ENCODE measurements at regions not wholly inside any gene's neighbourhood (a gene's known extent, or its start where the extent isn't known, plus 50 kb on each side); places are given as distances from the start of the nearest gene placed in this dataset.
"Not testable (repeated sequence)": the region's sequence is repeated elsewhere in the genome, so short reads cannot be mapped to it uniquely, and the experiment has no call there.

DNA sequence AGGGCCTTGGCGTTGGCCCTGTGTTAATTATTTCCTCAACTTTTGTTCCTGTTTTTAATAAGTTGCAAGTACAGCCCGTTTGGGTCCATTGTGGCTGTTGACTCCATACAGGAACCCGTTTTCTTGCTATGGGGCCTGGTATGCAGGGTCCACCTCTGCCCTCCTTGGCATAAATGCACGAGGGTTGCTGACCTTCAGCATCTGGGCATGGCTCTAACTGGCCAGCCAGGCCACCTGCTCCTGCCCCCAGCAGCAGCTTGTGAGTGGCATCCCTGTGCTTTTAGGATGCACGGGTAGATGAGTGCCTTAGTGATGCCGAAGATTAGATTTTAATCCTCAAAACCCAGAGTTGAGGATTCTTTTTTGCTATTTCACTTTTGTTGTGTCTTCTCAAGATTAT is 123.2 kb downstream of the GLRX3 start:
- no peak overlapping the region for H3K4me3 ChIP-seq (ENCODE audit: low read depth, low read length)
- DNase-seq (ENCODE audit: low read depth), result no peak

DNA sequence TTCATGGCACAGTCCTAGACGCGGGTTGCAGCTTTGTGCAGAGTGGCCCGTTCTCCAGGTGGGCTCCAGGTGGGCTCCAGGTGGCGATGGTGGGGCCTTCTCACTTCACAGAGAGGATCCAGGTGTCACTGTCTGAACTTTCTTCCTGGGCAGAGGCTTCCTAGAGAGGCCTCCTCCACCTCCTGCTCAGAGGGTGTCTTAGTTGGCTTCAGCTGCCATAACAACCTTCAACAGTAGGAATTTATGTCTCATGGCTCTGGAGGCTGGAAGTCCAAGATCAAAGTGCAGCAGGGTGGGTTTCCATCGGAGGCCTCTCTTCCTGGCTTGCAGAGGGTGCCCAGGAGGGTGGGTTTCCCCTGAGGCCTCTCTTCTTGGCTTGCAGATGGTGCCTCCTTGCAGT is 125.1 kb downstream of the GLRX3 start:
- DNase-seq (ENCODE audit: low read depth), result no peak
- H3K4me3 ChIP-seq (ENCODE audit: low read depth, low read length), result no peak overlapping the region

DNA sequence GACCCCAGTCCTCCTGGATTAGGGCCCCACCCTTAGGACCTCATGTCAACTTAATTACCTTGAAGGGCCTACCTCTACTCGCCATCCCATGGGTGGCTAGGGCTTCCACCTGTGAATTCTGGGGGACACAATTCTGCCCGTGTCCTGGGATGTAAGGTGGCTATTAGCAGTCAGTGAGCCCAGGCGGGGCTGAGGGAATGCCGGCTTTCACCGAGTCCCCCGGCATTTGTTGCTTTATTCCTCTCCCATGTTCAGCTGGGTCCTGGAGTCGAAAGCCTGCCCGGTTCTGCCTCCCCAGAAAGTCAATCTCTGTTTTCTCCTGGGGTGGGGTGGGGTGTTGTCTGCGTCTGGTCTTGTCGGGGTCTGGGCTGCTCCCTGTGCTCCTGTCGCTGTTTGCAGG is 125.6 kb downstream of the GLRX3 start:
- no peak overlapping the region for H3K4me3 ChIP-seq (ENCODE audit: low read depth, low read length)
- DNase-seq (ENCODE audit: low read depth), result no peak

- no peak for DNase-seq (ENCODE audit: low read depth)
- no peak overlapping the region for H3K4me3 ChIP-seq (ENCODE audit: low read depth, low read length)
Observed at GRCh38 chr10:130263289-130263688, 127.1 kb downstream of the GLRX3 start.

GRCh38 chr10:130265542-130265941 is 129.4 kb downstream of the GLRX3 start:
- DNase-seq (ENCODE audit: low read depth), result no peak
- no peak overlapping the region for H3K4me3 ChIP-seq (ENCODE audit: low read depth, low read length)

GRCh38 chr10:130282492-130283218 is 146.5 kb downstream of the GLRX3 start:
- no peak overlapping the region for H3K4me3 ChIP-seq (ENCODE audit: low read depth, low read length)
- no peak for DNase-seq (ENCODE audit: low read depth)

GRCh38 chr10:130283219-130283545 is 147.0 kb downstream of the GLRX3 start:
- DNase-seq (ENCODE audit: low read depth), result no peak
- no peak overlapping the region for H3K4me3 ChIP-seq (ENCODE audit: low read depth, low read length)

- H3K4me3 ChIP-seq (ENCODE audit: low read depth, low read length); DNase-seq (ENCODE audit: low read depth): not testable (repeated sequence)
Observed at GRCh38 chr10:130295761-130296160, 159.6 kb downstream of the GLRX3 start.

DNA sequence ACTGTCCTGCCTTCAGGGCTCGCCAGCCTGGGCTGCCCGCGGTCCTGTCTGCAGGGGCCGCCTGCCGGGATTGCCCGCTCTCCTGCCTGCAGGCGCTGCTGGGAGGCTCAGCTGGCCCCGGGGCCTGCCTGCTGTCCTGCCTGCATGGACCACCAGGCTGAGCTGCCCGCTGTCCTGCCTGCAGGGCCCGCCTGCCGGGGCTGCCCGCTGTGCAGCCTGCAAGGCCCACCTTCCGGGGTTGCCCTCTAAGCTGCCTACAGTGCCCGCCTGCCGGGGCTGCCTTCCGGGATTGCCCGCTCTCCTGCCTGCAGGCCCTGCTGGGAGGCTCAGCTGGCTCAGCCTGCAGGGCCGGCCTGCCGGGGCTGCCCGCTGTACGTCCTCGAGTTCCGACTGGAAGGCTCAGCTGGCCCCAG is 164.4 kb downstream of the GLRX3 start:
- DNase-seq (ENCODE audit: low read depth), result no peak

DNA sequence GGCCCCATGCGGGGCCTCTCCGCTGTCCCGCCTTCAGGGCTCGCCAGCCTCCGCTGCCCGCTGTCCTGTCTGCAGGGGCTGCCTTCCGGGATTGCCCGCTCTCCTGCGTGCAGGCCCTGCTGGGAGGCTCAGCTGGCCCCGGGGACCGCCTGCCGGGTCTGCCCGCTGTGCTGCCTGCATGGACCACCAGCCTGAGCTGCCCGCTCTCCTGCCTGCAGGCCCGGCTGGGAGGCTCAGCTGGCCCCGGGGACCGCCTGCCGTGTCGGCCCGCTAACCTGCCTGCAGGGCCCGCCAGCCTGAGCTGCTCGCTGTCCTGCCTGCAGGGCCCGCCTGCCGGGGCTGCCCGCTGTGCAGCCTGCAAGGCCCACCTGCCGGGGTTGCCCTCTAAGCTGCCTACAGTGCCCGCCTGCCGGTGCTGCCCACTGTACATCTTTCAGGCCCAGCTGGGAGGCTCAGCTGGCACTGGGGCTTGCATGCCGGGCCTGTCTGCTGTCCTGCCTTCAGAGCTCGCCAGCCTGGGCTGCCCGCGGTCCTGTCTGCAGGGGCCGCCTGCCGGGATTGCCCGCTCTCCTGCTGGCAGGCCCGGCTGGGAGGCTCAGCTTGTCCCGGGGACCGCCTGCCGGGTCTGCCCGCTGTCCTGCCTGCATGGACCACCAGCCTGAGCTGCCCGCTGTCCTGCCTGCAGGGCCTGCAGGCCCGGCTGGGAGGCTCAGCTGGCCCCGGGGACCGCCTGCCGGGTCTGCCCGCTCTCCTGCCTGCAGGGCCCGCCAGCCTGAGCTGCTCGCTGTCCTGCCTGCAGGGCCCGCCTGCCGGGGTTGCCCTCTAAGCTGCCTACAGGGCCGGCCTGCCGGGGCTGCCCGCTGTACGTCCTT is 165.1 kb downstream of the GLRX3 start:
- peak overlapping the region; percentile 51 for H3K4me3 ChIP-seq (ENCODE audit: low read depth, low read length)
- peak; percentile 20 for DNase-seq (ENCODE audit: low read depth)

More for the DNA sequence above, 164.4 kb downstream of the GLRX3 start:
- H3K4me3 ChIP-seq (ENCODE audit: low read depth, low read length), result peak overlapping the region; percentile 51

DNA sequence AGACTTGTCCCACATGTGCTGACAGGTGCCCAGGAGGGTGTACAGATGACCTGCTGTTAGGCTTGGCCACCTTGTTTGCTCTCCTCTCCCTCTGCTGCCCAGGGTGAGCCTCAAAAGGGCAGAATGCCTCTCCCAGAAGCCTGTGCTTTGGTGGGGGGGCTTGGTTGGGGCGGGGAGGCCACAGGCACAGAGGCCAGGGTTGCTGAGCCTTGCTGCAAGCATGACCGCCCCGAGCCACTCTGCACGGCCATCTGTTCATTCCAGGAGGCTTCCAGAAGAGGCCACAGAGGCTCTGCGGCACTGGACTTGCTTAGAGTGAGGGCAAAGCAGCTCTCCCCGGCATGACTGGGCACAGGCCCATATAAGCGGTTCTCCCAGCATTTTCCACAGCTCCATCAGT is 190.8 kb downstream of the GLRX3 start:
- no peak for DNase-seq (ENCODE audit: low read depth)
- H3K4me3 ChIP-seq (ENCODE audit: low read depth, low read length), result no peak overlapping the region

DNA sequence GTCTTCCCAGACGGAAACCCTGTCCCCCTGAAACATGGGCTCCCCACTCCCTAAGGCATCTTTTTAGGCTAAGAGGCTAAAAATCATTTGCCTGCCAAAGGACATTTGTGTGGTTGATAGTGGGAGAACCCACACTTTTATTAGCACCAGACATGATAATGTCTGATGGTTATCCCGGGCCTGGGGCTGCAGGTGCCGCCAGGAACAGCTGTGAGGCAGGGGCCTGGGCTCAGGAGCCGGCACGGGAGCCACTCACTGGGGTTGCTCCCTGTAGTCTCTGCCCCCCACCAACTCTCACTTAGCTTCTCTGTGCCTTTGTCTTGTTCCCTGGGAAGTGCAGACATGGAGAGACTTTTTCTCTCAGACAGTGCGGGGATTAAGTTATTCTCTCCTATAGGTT is 193.6 kb downstream of the GLRX3 start:
- no peak for DNase-seq (ENCODE audit: low read depth)

DNA sequence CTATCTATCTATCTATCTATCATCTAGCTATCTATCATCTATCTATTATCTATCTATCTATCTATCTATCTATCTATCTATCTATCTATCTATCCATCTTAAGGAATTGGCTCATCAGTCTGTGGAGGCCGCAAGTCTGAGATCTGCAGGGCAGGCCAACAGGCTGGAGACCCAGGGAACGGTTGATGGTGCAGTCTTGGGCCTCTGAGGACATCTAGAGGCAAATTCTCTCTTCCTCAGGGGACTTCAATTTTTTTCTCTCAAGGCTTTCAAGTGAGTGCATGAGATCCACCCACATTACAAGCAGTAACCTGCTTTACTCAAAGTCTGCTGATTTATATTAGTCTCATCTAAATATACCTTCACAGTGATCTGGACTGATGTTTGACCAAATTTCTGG is 197.0 kb downstream of the GLRX3 start:
- no peak overlapping the region for H3K4me3 ChIP-seq (ENCODE audit: low read depth, low read length)
- DNase-seq (ENCODE audit: low read depth), result no peak

More for the DNA sequence above, 193.6 kb downstream of the GLRX3 start:
- no peak overlapping the region for H3K4me3 ChIP-seq (ENCODE audit: low read depth, low read length)

GRCh38 chr10:130335336-130335735 is 199.1 kb downstream of the GLRX3 start:
- DNase-seq (ENCODE audit: low read depth), result no peak
- H3K4me3 ChIP-seq (ENCODE audit: low read depth, low read length), result no peak overlapping the region

DNA sequence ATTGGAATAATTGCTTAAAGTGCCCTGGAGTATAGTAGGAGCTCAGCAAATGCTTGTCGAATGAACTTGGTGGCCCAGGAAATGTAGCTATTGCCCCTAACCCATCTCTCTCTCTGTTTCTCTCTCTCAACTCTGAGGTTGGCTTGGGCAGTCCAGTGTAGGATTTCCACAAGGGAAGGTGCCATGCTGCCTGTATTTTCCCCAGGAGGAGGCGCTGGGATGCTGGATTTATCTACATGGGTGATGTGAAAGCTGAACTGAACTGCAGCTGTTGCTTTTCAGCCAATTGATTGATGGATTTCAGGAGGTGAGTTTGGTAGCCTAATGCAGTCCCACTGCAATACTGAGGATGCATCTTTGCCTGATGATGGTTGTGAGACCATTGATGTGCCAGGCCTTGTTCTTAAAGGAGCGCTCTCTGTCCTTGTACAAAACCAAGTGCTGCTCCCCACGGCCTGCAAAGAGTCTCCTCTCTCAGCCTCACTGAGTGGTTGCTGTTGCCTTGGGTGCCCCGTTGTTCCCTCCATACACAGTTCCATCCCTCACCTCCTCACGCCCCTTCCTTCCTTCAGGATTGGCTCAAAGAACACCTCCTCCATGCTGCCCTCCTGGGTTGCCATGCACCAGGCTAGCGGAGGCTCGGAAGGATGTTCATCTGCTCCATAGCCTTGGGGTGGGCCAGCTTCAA is 200.6 kb downstream of the GLRX3 start:
- DNase-seq (ENCODE audit: low read depth), result no peak
- H3K4me3 ChIP-seq (ENCODE audit: low read depth, low read length), result no peak overlapping the region

- DNase-seq (ENCODE audit: low read depth), result no peak
- H3K4me3 ChIP-seq (ENCODE audit: low read depth, low read length), result no peak overlapping the region
Observed at GRCh38 chr10:130337305-130337640, 201.1 kb downstream of the GLRX3 start.

- no peak overlapping the region for H3K4me3 ChIP-seq (ENCODE audit: low read depth, low read length)
Observed at GRCh38 chr10:130337696-130338635, 201.8 kb downstream of the GLRX3 start.

GRCh38 chr10:130338636-130339024 is 202.4 kb downstream of the GLRX3 start:
- DNase-seq (ENCODE audit: low read depth), result no peak
- H3K4me3 ChIP-seq (ENCODE audit: low read depth, low read length), result no peak overlapping the region

More at GRCh38 chr10:130337696-130338635, 201.8 kb downstream of the GLRX3 start:
- no peak for DNase-seq (ENCODE audit: low read depth)

DNA sequence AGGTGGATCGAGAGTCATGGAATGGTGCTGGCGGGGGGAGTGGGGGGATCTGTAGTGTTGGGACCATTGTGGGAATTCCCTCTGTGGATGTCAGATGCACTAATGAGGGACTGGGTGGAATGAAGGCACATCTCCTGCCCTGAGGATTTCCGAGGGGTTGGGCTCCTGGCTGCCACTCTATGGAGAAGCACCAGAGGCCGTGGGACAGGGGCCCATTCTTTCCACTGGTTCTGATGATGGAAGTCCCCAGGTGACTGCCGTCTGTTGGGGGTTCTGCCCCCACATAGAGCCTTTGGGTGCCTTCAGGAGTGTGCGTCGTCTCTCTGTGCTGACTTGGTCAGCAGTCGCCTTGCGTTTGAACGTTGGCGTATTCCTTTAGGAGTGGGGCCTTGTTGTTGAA is 202.9 kb downstream of the GLRX3 start:
- no peak overlapping the region for H3K4me3 ChIP-seq (ENCODE audit: low read depth, low read length)
- DNase-seq (ENCODE audit: low read depth), result no peak

All from skeletal muscle cell (primary cell).